Limb (tissue), 2 donors: ENCODE measurements at regions not wholly inside any gene's neighbourhood (a gene's known extent, or its start where the extent isn't known, plus 50 kb on each side); places are given as distances from the start of the nearest gene placed in this dataset.
"Not testable (repeated sequence)": the region's sequence is repeated elsewhere in the genome, so short reads cannot be mapped to it uniquely, and the experiment has no call there.

Experiments
- DNase-seq, 2 donors: peaks; one replicate each; pipeline ENCODE4 v3.0.0-alpha.2; 2016; ENCODE audit errors: extremely low spot score in 2 of 2

GRCh38 chr1:80143361-80143760, 1136.8 kb upstream of the ADGRL4 start:
- no peak for DNase-seq

GRCh38 chr1:80137946-80138602, 1131.5 kb upstream of the ADGRL4 start:
- not testable (repeated sequence) for DNase-seq

- DNase-seq: no peak
These were observed 1106.9 kb upstream of the ADGRL4 start for GRCh38 chr1:80113168-80114038.

GRCh38 chr1:80101159-80101558, 1094.6 kb upstream of the ADGRL4 start:
- no peak for DNase-seq

GRCh38 chr1:80099713-80100112, 1093.2 kb upstream of the ADGRL4 start:
- no peak for DNase-seq

- DNase-seq: no peak
These were observed 1078.5 kb upstream of the ADGRL4 start for GRCh38 chr1:80085067-80085466.

- DNase-seq: no peak
These were observed 1077.4 kb upstream of the ADGRL4 start for GRCh38 chr1:80083892-80084291.

GRCh38 chr1:80076469-80076868, 1069.9 kb upstream of the ADGRL4 start:
- DNase-seq: no peak

- no peak for DNase-seq
These were observed 1068.8 kb upstream of the ADGRL4 start for GRCh38 chr1:80075351-80075750.

GRCh38 chr1:80072563-80072962, 1066.0 kb upstream of the ADGRL4 start:
- DNase-seq: no peak

- DNase-seq: no peak
These were observed 1059.5 kb upstream of the ADGRL4 start for GRCh38 chr1:80066060-80066459.

- no peak for DNase-seq
These were observed 1058.0 kb upstream of the ADGRL4 start for GRCh38 chr1:80064524-80064923.

- DNase-seq: no peak
These were observed 1053.4 kb upstream of the ADGRL4 start for GRCh38 chr1:80059940-80060339.

GRCh38 chr1:80056179-80056578, 1049.6 kb upstream of the ADGRL4 start:
- DNase-seq: no peak

- no peak for DNase-seq
These were observed 1047.6 kb upstream of the ADGRL4 start for GRCh38 chr1:80054129-80054528.

GRCh38 chr1:80053613-80054012, 1047.1 kb upstream of the ADGRL4 start:
- DNase-seq: no peak

GRCh38 chr1:80050523-80050922, 1044.0 kb upstream of the ADGRL4 start:
- no peak for DNase-seq

GRCh38 chr1:80050085-80050484, 1043.6 kb upstream of the ADGRL4 start:
- DNase-seq: no peak

GRCh38 chr1:80048716-80049115, 1042.2 kb upstream of the ADGRL4 start:
- DNase-seq: no peak

GRCh38 chr1:80047791-80048190, 1041.3 kb upstream of the ADGRL4 start:
- no peak for DNase-seq

GRCh38 chr1:80044662-80045061, 1038.1 kb upstream of the ADGRL4 start:
- DNase-seq: no peak

- DNase-seq: no peak
These were observed 1030.3 kb upstream of the ADGRL4 start for GRCh38 chr1:80036690-80037432.
